Dedifferentiated amniotic fluid mesenchymal stem cell (primary cell): ENCODE measurements at regions not wholly inside any gene's neighbourhood (a gene's known extent, or its start where the extent isn't known, plus 50 kb on each side); places are given as distances from the start of the nearest gene placed in this dataset.
"Not testable (repeated sequence)": the region's sequence is repeated elsewhere in the genome, so short reads cannot be mapped to it uniquely, and the experiment has no call there.

Source experiments
- DNase-seq: peaks from one replicate; pipeline ENCODE4 v3.0.0-alpha.2; 2016; ENCODE audit errors: extremely low spot score

DNA sequence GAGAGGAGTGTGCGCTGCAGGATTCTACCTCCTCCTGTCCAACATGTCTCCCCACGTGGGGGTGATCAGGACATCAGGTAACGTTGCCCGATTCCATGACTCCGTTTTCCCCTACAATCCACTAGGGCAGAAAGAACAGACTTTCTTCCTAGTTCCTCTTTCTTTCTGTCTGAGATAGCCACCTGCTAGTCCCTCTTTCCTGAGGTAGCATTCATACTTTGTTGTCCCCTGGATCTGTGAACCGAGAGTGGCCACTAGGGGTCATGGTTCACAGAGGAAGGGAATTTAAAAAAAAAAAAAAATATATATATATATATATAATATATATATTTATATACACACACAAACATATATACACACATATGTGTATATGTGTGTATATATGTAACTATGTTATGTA, 210.0 kb upstream of the ZNF521 start:
- DNase-seq, result no peak

DNA sequence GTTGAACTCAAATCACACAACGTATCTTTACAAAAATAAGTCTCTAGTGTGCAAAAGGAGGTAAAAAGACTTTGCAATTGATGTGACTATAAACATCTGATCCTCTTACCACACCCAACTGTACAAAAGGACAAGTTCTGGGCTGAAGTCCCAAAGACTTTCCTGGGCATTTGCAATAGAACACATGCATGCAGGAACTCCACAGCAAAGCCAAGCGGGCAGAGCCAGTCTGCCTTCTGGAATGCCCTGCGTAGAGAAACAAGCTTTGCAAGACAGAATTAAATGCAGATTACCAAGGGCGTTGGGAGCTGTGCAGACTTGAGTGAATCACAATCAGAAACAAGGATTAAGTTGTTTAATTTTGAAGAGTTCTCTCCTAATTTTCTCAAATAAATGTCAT, 208.4 kb upstream of the ZNF521 start:
- DNase-seq, result peak; percentile 22

DNA sequence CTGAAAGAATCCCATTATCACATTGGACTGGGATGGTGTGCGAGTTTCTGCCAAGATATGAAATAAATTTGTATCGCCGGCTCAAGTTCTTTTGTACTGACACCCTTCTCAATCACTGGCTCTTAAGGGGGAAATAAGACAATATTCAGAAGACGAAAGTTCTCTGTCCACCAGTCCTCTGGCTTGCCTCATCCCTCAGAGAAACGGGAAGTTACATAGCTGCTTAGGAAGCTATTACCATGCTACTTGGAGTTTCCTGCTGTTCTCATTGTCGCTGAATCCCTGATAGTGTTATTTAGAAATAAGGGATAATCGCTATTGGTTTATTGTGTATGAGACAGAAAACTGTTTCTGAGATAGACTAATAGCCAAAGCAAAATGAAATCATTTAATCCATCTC, 205.0 kb upstream of the ZNF521 start:
- no peak for DNase-seq

DNA sequence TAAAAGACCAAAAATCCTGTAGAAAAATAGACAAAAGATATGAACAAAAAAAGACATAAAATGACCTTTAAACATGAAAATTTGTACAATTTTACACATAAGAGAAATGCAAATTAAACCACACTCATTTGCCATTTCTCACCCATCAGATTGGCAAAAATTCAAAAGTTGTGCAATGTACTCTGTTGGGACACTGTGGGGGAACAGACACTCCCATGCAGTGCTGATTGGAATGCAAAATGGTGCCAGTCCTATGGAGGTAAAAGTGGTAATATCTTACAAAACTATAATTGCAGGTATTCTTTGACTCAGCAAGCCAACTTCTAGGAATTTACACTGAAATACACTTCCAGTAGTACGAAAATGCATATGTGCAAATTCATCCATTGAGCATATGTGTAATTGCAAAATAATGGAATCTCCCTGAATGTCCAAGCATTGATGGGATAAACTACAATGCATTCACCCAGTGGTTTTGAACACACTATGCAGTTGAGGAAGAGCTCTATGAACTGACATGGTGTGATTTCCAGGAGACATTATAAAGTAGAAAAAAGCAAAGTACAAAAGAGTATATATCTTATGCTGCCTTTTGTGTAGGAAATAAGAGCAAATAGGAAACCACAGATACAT, 201.8 kb upstream of the ZNF521 start:
- no peak for DNase-seq

DNA sequence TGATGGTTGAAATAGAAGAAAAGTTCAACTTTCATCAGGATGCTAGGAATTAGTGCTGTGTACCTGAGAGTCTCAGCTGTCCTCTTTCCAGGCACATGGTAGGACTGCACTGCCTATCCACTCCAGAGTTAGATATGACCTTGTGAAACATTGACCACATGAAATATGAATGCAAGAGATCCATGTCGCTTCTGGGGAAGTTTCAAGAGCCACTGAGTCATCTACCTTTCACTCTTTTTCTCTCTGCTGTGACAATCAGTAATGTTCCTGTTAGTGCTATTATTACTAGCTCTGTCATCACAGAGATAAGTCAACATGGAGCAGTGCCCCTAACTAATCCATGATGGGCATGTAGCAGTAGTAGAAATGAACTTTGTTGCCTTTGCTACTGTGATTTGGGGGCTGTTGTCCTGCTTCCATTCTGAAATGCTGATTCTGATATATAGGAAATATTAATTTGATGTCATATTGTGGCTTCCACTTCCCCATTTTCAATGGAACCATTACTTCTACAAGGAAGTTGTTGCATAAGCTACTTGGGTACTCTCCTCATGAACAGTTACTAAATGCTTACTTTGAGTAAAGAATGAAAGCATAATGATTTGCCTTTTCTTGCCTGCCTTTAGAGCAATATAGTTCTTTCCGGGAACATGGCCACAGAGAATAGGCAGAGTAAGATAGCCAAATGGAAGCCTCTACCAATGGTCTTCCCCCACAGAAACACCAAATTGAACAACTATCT, 192.8 kb upstream of the ZNF521 start:
- DNase-seq, result no peak

DNA sequence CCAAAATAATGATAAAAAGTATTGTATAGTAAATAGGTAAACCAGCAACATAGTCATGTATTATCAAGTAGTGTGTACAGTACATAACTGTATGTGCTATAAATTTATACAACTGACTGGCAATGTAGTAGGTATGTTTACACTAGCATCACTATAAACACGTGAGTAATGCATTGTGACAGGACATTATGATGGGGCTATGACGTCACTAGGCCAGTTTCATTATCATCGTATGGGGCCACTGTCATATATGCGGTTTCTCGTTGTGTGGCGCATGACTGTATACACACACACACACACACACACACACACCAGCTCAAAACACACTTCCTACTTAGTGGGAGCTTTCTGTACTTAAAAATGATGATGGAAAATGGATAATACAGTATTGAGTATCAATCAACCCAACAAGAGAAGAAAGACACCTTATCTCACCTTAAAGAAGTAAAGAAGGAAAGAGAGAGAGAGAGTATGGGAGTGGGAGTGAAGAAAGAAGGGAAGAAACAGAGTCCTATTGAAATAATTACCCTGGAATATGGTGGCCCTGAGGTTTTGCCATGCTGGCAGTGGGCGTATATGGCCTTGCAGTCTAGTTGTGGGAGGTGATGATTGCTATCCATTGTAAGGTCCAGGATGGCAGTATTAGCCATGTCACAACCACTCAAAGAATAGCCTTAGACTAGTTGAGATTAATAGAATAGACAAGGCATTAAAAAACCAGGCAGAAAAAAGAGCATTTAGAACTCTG, 186.4 kb upstream of the ZNF521 start:
- no peak for DNase-seq

DNA sequence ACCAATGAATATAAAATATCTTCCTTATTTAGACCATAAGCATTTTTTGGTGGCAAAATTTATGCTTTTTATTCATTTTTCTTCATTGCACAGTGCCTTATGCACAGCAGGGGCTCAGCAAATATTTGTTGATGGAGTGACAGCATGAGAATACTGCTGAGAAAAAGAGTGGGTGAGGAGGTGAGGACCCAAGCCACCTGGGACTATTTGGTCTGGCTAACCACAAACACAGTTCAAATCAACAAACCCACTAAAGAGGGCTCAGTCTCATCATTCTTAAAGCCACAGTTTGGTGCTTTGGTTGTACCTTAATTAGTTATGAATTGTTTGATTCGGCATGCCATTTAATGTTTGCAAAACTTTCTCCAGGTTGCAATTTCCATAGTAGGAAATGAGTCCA, 183.5 kb upstream of the ZNF521 start:
- DNase-seq, result no peak

DNA sequence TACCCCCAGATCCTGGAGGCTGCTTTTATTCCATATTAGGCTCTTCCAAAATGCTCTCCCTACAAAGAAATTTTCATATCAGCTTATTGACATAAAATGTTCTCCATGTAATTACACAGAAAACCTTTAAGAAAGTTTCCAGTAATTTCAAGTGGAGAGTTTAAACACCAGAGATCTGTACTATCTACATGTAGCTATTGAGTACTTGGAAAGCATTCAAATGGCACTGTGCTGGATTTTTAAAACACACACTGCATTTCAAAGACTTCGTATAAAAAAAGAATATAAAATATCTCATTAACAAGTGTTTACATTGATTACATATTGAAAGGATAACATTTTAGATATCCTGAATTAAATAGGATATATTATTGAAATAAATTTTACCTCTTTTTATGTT, 182.4 kb upstream of the ZNF521 start:
- DNase-seq, result no peak

DNA sequence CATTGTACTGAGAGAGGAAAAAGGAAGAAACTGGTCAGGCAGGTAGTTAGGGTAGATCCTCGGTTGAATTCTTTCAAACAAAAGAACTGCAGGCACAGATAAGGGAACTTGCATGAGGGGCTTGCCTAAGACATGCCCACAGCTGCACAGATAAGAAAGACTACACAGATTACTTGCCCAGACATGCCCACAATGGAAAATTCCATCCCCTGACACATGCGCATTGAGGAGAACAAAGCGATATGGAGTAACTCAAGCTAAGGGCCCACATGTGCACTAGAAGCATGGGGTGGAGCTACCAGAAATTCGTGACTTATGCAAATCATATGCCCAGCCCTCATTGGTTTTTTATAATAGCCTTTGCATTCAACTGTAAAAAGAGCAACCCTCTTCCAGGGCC, 181.3 kb upstream of the ZNF521 start:
- no peak for DNase-seq

DNA sequence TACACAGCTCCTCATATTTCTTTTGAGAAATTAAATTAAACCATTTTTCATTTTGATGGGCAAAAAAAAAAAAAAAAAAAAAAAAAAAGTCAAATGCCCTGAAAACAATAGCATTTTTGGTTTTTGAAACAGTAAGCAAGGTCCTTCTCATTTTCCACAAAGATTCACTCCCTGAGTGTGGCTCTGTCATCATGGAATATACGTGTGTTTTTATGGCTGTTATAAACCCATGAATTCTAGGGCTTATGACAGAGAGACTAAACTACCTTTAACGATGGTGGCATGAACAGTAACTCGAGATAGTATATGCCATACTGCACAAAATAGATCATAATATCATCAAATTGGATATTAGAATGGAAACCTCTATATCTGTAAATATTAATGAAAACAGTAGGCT, 179.2 kb upstream of the ZNF521 start:
- DNase-seq, result no peak

DNA sequence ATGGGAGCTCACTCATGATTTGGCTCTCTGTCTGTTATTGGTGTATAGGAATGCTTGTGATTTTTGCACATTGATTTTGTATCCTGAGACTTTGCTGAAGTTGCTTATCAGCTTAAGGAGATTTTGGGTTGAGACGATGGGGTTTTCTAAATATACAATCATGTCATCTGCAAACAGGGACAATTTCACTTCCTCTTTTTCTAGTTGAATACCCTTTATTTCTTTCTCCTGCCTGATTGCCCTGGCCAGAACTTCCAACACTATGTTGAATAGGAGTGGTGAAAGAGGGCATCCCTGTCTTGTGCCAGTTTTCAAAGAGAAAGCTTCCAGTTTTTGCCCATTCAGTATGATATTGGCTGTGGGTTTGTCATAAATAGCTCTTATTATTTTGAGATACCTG, 173.8 kb upstream of the ZNF521 start:
- DNase-seq, result not testable (repeated sequence)

DNA sequence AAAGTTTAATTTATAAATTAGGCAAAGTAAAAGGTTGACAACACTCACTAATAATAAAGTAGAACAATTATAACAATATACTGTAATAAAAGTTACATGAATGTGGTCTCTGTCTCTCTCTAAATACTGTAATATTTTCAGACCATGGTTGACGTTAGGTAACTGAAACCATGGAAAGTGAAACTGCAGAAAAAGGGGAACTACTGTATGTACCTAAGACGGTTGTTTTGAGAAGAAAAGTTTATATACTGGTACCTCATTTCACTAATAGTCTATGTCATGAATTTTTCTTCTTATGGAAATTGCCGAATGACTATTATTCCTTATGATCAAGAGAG, 166.7 kb upstream of the ZNF521 start:
- DNase-seq, result no peak

DNA sequence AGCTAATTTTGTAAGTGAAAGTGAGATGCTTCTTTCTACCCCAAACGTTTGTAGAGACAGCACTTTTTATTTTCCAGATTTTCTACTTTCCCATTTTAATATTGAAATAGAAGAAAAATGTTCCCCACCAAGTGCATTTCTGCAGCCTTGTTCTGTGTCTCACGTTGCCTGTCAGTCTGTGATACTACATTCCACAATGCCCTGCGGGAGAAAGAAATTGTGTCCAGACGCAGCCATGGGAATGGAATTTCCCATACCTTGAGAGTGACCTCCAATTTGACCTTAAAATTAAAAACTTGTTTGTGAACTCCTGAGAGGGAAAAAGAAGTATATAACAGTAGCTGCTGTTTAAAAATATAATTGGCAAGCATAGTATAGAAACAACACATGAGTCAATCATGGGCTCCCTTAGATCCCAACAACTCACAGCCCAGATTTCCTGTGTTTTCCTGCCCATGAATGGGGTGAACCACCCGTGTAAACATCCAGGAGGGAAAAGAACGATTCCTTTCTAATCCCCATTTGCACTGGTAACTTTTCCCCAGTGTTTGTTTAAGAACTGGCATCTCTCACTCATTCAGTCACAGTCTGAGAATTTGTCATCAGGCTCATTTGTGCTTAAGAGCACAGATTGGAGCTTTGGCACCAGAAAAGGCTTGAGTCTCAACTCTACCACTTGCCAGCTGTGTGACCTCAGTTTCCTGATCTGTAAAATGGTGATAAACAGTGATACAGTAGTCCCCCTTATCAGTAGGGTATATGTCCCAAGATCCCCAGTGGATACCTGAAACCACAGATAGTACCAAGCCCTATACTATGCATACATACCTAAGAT, 166.1 kb upstream of the ZNF521 start:
- no peak for DNase-seq

DNA sequence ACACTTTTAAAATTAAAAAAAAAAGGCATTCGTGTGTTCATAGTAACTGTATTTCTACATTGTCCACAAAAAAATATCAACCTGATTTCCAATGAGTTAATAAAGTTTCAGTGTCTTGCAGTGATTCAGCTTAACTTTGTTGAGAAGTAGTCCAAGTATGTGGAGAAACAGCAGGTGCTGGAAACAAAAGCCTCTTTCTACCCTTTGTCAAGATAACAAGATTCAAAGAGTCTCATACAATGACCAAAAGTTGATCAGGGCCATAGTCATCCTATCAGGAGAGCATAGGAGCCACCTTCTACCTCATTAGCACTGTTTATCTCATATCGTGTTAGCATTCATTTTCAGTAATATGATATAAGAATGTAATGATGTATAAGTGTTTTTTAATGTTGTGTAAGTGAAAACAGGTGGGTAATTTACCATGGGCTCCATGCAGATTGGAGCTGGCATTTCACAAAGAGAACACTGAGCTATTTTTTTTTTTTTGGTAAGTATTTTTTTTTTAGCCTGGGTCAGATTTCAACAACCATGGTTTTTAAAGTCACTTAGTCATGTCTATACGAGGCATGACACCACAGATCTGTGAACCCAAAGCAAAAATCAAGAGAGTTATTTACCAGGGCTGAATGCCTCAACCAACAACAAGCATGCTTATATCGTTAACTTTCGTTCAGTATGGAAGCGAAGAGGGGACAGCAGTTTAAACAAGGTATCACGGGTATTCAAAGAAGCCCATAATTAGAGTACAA, 165.0 kb upstream of the ZNF521 start:
- DNase-seq, result no peak

DNA sequence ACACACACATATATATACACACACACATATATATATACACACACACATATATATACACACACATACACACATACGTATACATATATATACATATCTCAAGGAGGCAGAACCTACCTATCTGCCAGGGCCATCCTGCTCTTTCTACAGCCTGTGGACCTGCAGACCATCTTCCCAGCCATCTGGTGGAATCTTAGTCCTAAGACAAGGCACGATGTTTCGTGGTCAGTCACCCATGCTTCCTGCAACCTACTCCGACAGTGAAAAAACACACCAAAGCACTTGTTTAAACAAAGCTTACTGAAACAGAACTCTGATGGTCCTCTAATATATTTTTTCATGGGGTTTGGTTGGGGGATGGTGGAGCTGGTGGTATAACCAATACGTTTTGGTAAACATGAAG, 164.2 kb upstream of the ZNF521 start:
- DNase-seq, result no peak

DNA sequence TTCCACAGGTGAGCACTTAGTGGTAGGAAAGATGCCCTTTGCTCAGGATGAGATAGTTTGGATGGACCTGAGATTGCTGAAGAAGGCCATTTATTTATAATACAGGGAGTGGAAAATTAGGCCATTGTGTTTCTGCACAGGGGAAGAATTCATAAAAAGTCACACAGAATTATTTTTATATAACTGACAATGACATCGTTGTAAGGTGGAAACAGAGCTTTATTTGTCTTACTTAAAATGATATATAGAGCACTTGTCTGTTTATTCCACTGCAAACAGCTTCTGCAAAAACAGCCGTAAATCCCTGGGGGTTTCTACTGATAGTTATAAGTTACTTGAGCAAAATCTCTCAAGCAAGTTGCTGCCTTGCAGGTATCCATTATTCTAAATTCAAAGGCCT, 158.1 kb upstream of the ZNF521 start:
- no peak for DNase-seq

DNA sequence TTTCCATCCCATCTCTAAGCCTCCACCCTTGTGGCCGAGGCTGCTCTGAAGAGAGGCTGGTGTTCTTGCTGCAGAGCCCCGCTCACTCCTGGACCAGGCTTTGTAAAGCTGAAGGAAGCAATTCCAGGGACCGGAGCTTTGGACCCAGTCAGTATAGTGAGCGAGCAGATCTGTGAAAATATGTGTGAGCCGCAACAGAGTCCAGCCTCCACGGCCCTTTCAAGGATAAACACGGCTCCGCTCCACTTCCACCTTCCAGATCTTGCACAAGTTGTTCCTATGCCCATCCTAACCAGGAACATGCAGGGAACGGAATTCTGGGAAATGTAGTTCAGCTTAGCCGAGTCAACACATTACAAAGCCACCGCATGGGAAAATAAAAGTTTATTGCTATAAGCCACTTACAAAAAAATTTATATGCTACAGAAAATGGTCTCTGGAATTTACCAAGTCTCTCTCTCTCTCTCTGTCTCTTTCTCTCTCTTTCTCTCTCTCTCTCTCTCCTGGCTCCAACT, 151.7 kb upstream of the ZNF521 start:
- peak; percentile 41 for DNase-seq

DNA sequence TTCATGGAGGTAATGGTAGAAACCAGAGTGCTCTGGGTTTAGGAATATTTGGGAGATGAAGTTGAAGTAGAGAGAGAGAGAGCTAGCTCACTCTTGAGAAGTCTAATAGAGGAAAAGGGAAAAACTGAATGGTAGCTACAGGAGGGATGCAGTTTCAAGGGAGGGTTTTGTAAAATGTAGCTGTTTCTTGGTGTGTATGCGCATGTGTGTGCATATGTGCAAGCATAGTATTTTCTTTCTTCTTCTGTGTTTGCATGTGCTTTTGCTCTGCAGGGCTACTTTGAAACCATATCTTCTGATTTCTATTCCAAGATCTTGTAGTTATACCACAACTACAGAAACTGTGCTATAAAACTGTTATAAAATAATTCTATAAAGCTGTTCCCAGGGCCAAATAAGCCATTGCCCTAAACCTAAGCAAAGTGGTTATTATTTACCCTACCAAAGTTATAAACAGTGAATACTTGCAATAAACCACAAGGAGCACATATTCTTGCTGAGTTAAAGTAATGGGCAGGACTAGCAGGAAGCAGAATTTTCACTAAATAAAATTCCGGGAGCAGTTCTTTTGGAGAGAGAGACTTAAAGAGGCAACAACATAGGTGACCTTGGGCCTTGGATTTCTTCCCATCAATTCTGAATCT, 145.3 kb upstream of the ZNF521 start:
- DNase-seq, result no peak

DNA sequence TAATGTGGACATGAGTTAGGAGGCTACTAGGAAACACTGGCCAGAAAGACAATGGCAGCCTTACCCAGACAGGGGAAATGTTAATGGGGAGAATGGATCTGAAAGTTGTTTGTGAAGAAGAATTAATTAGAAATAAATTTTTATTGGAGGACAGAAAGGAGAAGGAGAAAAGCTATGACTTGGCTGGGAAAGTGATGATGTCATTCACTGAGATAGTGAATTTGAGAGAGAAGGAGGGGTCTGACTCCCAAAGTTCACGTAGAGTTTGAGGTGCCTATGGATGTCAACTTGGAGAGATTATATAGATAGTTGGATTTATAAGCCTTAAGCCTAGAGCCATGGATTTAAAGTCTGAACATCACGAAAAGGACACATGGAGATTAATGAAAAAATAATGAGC, 144.6 kb upstream of the ZNF521 start:
- no peak for DNase-seq

DNA sequence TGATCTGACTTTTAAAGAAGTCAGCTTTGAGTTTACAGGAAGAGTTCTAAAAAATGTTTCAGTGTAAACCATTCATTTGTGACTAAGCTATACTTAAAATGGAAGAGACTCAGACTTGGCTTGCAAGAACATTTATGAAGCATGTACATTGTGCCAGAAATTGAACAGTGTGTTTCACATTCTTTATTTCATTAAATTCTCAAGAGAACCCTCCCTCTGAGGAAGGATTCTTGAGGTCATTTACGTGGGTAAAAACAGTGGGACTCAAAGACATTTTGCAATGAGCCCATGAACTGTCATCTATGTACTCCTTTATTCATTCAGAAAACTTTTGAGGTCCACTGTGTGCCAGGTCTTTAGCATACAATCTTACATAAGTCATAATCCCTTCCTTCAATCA, 143.6 kb upstream of the ZNF521 start:
- no peak for DNase-seq

DNA sequence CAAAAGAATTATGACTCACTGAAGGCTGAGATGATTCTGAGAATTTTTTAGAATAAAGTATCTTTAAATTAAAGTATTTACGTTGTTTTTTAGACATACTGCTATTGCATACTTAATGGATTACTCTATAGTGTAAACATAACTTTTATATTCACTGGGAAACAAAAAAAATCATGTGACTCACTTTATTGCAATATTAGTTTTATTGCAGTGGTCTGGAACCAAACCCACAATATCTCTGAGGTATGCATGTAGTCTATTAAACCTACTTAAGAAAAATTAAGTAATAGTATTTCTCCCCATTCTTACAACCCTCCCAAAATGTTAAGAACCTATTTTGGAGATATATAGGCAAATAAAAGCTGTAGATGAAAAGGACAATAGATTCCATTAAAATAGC, 142.9 kb upstream of the ZNF521 start:
- no peak for DNase-seq
